Ishikawa (cell line): ENCODE measurements at regions not wholly inside any gene's neighbourhood (a gene's known extent, or its start where the extent isn't known, plus 50 kb on each side); places are given as distances from the start of the nearest gene placed in this dataset.

Experiments used
- CEBPB ChIP-seq: IDR thresholded peaks from 2 replicates; pipeline ENCODE4 v1.6.1; 2012
- CREB1 ChIP-seq: IDR thresholded peaks from 2 replicates; pipeline ENCODE4 v1.6.1; 2012; ENCODE audit warnings: low read depth
- EGR1 ChIP-seq: IDR thresholded peaks from 2 replicates; pipeline ENCODE4 v1.6.1; 2012
- EP300 ChIP-seq: IDR thresholded peaks from 2 replicates; pipeline ENCODE4 v1.6.1; 2012; ENCODE audit warnings: borderline replicate concordance
- FOXM1 ChIP-seq: IDR thresholded peaks from 2 replicates; pipeline ENCODE4 v1.6.1; 2012; ENCODE audit warnings: low read depth, borderline replicate concordance
- MAX ChIP-seq: IDR thresholded peaks from 2 replicates; pipeline ENCODE4 v1.6.1; 2012
- NFIC ChIP-seq: IDR thresholded peaks from 2 replicates; pipeline ENCODE4 v1.6.1; 2012
- RAD21 ChIP-seq: IDR thresholded peaks from 2 replicates; pipeline ENCODE4 v1.6.1; 2012; ENCODE audit warnings: low read depth
- REST ChIP-seq: IDR thresholded peaks from 2 replicates; pipeline ENCODE4 v1.6.1; 2012; ENCODE audit warnings: low read depth, mild to moderate bottlenecking
- TAF1 ChIP-seq: IDR thresholded peaks from 2 replicates; pipeline ENCODE4 v1.6.1; 2012; ENCODE audit warnings: low read depth, mild to moderate bottlenecking
- TCF12 ChIP-seq: IDR thresholded peaks from 2 replicates; pipeline ENCODE4 v1.6.1; 2012; ENCODE audit warnings: low read depth
- TEAD4 ChIP-seq: IDR thresholded peaks from 2 replicates; pipeline ENCODE4 v1.6.1; 2012
- USF1 ChIP-seq: IDR thresholded peaks from 2 replicates; pipeline ENCODE4 v1.6.1; 2012
- YY1 ChIP-seq: IDR thresholded peaks from 2 replicates; pipeline ENCODE4 v1.6.1; 2012; ENCODE audit warnings: low read depth
- ZBTB7A ChIP-seq: IDR thresholded peaks from 2 replicates; pipeline ENCODE4 v1.6.1; 2012; ENCODE audit warnings: low read depth

- TF ChIP-seq TCF12 (no peak), RAD21 (no peak), TAF1 (no peak), ZBTB7A (no peak), CREB1 (no peak), FOXM1 (no peak), EP300 (no peak), EGR1 (no peak), USF1 (no peak), YY1 (no peak), REST (no peak), NFIC (no peak), MAX (no peak), TEAD4 (no peak), CEBPB (no peak)
Observed at GRCh38 chr5:13574574-13574973, 369.9 kb downstream of the DNAH5 start.

GRCh38 chr5:13572163-13572562 is 372.3 kb downstream of the DNAH5 start:
- TF ChIP-seq MAX (no peak), FOXM1 (no peak), NFIC (no peak), EGR1 (no peak), YY1 (no peak)

GRCh38 chr5:13569090-13569715 is 375.3 kb downstream of the DNAH5 start:
- TF ChIP-seq REST = no peak
- no peak for TF ChIP-seq CEBPB
- TF ChIP-seq TEAD4 = no peak
- TF ChIP-seq YY1 = no peak
- TF ChIP-seq FOXM1 = no peak
- no peak for TF ChIP-seq TCF12
- no peak for TF ChIP-seq USF1
- no peak for TF ChIP-seq TAF1
- no peak for TF ChIP-seq CREB1
- no peak for TF ChIP-seq RAD21
- no peak for TF ChIP-seq NFIC
- TF ChIP-seq ZBTB7A = no peak

GRCh38 chr5:13567819-13568218 is 376.7 kb downstream of the DNAH5 start:
- no peak for TF ChIP-seq USF1
- no peak for TF ChIP-seq RAD21
- no peak for TF ChIP-seq REST
- TF ChIP-seq YY1 = no peak
- TF ChIP-seq TAF1 = no peak
- no peak for TF ChIP-seq TCF12
- TF ChIP-seq CEBPB = no peak
- no peak for TF ChIP-seq NFIC
- TF ChIP-seq EGR1 = no peak
- no peak for TF ChIP-seq EP300
- TF ChIP-seq FOXM1 = no peak
